PC-3 (cell line): ENCODE measurements at regions not wholly inside any gene's neighbourhood (a gene's known extent, or its start where the extent isn't known, plus 50 kb on each side); places are given as distances from the start of the nearest gene placed in this dataset.

Source experiments
- ATAC-seq: fragments of 200-7000 bp; cut with Tn5 transposase; 2 replicates; pipeline ENCODE4 v1.9.1; 2020; ENCODE audit warnings: mild to moderate bottlenecking, moderate library complexity
- BruUV-seq: library from RNA; stranded (reverse); fragments of 400-500 nt; replicated peaks from 2 replicates; lab custom pipeline; 2021; lab: Mats Ljungman, UMichigan
- CTCF ChIA-PET: fragments of 300-600 bp; sonication (Branson Sonifier 250); formaldehyde crosslinking; loops from one replicate; lab custom pipeline; 2022; ENCODE audit warnings: antibody characterized with exemption; lab: Charles Lee
- POLR2A ChIA-PET: fragments of 300-600 bp; sonication (Branson Sonifier 250); formaldehyde crosslinking; loops from one replicate; lab custom pipeline; 2022; ENCODE audit warnings: antibody characterized with exemption; ENCODE audit not compliant: unreplicated experiment; lab: Charles Lee
- DNase-seq: peaks from one replicate; pipeline ENCODE4 v3.0.0-alpha.2; 2015
- H2AFZ ChIP-seq: fragments of 300-600 bp; sonication (generic); 2 replicates; pipeline ENCODE4 v1.6.0; 2016; ENCODE audit warnings: antibody characterized with exemption, low read length
- H3F3A ChIP-seq: fragments of 300-600 bp; sonication (generic); one replicate; pipeline ENCODE4 v1.6.0; 2017; ENCODE audit warnings: antibody characterized with exemption, low read length, control low read depth, mild to moderate bottlenecking; ENCODE audit not compliant: unreplicated experiment
- H3K27ac ChIP-seq: fragments of 300-600 bp; sonication (generic); 2 replicates; pipeline ENCODE4 v1.5.1; 2016; ENCODE audit warnings: mild to moderate bottlenecking, low read length
- H3K27me3 ChIP-seq: fragments of 300-600 bp; sonication (generic); 2 replicates; pipeline ENCODE4 v1.6.1; 2016; ENCODE audit warnings: low read length, mixed read lengths
- H3K36me3 ChIP-seq: fragments of 300-600 bp; sonication (generic); 2 replicates; pipeline ENCODE4 v1.6.1; 2016; ENCODE audit warnings: low read depth, mixed run types, low read length, mixed read lengths
- H3K4me1 ChIP-seq: fragments of 300-600 bp; sonication (generic); 2 replicates; pipeline ENCODE4 v1.5.1; 2016; ENCODE audit warnings: low read length; ENCODE audit not compliant: insufficient read depth
- H3K4me2 ChIP-seq: fragments of 300-600 bp; sonication (generic); 2 replicates; pipeline ENCODE4 v1.6.0; 2016; ENCODE audit warnings: low read length
- H3K4me3 ChIP-seq: fragments of 300-600 bp; sonication (generic); 2 replicates; pipeline ENCODE4 v1.5.1; 2016; ENCODE audit warnings: mild to moderate bottlenecking, low read length, mixed read lengths
- H3K79me2 ChIP-seq: fragments of 300-600 bp; sonication (generic); 2 replicates; pipeline ENCODE4 v1.6.1; 2017; ENCODE audit warnings: low read length, mixed read lengths
- H3K9ac ChIP-seq: fragments of 300-600 bp; sonication (generic); 2 replicates; pipeline ENCODE4 v1.6.0; 2016; ENCODE audit warnings: mild to moderate bottlenecking, low read length
- H3K9me2 ChIP-seq: fragments of 300-600 bp; sonication (generic); replicated peaks from 2 replicates; pipeline ENCODE4 v1.6.1; 2016; ENCODE audit warnings: mixed run types, low read length, mixed read lengths
- H3K9me3 ChIP-seq: fragments of 300-600 bp; sonication (generic); 2 replicates; pipeline ENCODE4 v1.6.1; 2016; ENCODE audit warnings: low read length, mixed read lengths
- H4K20me1 ChIP-seq: fragments of 300-600 bp; sonication (generic); 2 replicates; pipeline ENCODE4 v1.6.1; 2016; ENCODE audit warnings: low read length, mixed read lengths
- CTCF ChIP-seq: fragments of 300-600 bp; sonication (generic); conservative IDR thresholded peaks from 2 replicates; pipeline ENCODE4 v1.5.1; 2017; ENCODE audit warnings: antibody characterized with exemption, low read depth, mild to moderate bottlenecking, low read length
- EZH2 ChIP-seq: fragments of 300-600 bp; sonication (generic); IDR thresholded peaks from one replicate; pipeline ENCODE4 v1.6.1; 2017; ENCODE audit warnings: antibody characterized with exemption, mild to moderate bottlenecking, low read length; ENCODE audit not compliant: unreplicated experiment
- EZH2phosphoT487 ChIP-seq: fragments of 300-600 bp; sonication (generic); IDR thresholded peaks from 2 replicates; pipeline ENCODE4 v1.6.1; 2018; ENCODE audit warnings: mild to moderate bottlenecking, antibody characterized with exemption, low read length, borderline replicate concordance
- intact Hi-C: fragments of 100-400 bp; cut with micrococcal nuclease; formaldehyde crosslinking; loops from 2 replicates; pipeline ENCODE4 v1.9.0; 2023

- H3K79me2 ChIP-seq = no peaks in the 10 kb centered on the region
- H3K27me3 ChIP-seq = no peaks in the 10 kb centered on the region
- TF ChIP-seq EZH2 (no peak), CTCF (no peak), EZH2phosphoT487 (no peak)
- intact Hi-C loops = no loop called here
- ChIA-PET CTCF (no interaction called here), POLR2A (no interaction called here)
- DNase-seq (no peak), ATAC-seq (no peak)
- no peaks in the 10 kb centered on the region for H3K9me3 ChIP-seq
- H4K20me1 ChIP-seq = no peaks in the 10 kb centered on the region
- peak overlapping the region; percentile 62 for H2AFZ ChIP-seq
- no peaks in the 10 kb centered on the region for H3K9me2 ChIP-seq
- H3K4me2 ChIP-seq = peak overlapping the region; percentile 68
- peaks cover 19% of the 10 kb centered on the region for H3K4me1 ChIP-seq
- no peak overlapping the region; the same call in 1 of the 2 replicates for H3K9ac ChIP-seq
- no peak overlapping the region for H3K4me3 ChIP-seq
- no TSS peak for BruUV-seq
- H3K27ac ChIP-seq = peak overlapping the region; percentile 60
- no peaks in the 10 kb centered on the region for H3F3A ChIP-seq
- H3K36me3 ChIP-seq = no peaks in the 10 kb centered on the region
Measured at GRCh38 chr2:66930339-66931220, 466.6 kb upstream of the ETAA1 start.

- Histone ChIP-seq H2AFZ (no peak overlapping the region), H3K9ac (no peak overlapping the region), H3K27me3 (no peaks in the 10 kb centered on the region), H3K9me3 (no peaks in the 10 kb centered on the region), H3K4me1 (no peaks in the 10 kb centered on the region), H3K27ac (no peak overlapping the region), H3K9me2 (no peaks in the 10 kb centered on the region), H3K4me3 (no peak overlapping the region), H3K79me2 (no peaks in the 10 kb centered on the region), H3F3A (no peaks in the 10 kb centered on the region), H3K4me2 (no peak overlapping the region), H4K20me1 (no peaks in the 10 kb centered on the region), H3K36me3 (no peaks in the 10 kb centered on the region)
- ChIA-PET POLR2A (no interaction called here), CTCF (no interaction called here)
- intact Hi-C loops = no loop called here
- DNase-seq (no peak), ATAC-seq (no peak)
- TF ChIP-seq CTCF (no peak), EZH2 (no peak), EZH2phosphoT487 (no peak)
- BruUV-seq = no TSS peak
Measured at GRCh38 chr2:66938471-66938967, 458.6 kb upstream of the ETAA1 start.

GRCh38 chr2:66940080-66940479 is 457.1 kb upstream of the ETAA1 start:
- no peak overlapping the region for H3K4me3 ChIP-seq
- ChIA-PET CTCF (no interaction called here), POLR2A (no interaction called here)
- no peak for ATAC-seq
- no peak overlapping the region for H3K4me2 ChIP-seq
- H3K36me3 ChIP-seq = no peaks in the 10 kb centered on the region
- no peaks in the 10 kb centered on the region for H3K79me2 ChIP-seq
- H3K9me2 ChIP-seq = no peaks in the 10 kb centered on the region
- H3K9me3 ChIP-seq = no peaks in the 10 kb centered on the region
- H2AFZ ChIP-seq = no peak overlapping the region
- BruUV-seq = no TSS peak
- H3K27me3 ChIP-seq = no peaks in the 10 kb centered on the region
- intact Hi-C loops = no loop called here
- H3K27ac ChIP-seq = no peak overlapping the region
- TF ChIP-seq CTCF (no peak), EZH2 (no peak), EZH2phosphoT487 (no peak)
- no peaks in the 10 kb centered on the region for H3F3A ChIP-seq
- no peaks in the 10 kb centered on the region for H3K4me1 ChIP-seq
- DNase-seq = no peak
- no peak overlapping the region for H3K9ac ChIP-seq
- no peaks in the 10 kb centered on the region for H4K20me1 ChIP-seq
